ENCODE measurements at regions not wholly inside any gene's neighbourhood (a gene's known extent, or its start where the extent isn't known, plus 50 kb on each side); places are given as distances from the start of the nearest gene placed in this dataset.

- Histone ChIP-seq H3K27ac (ENCODE audit: low read depth, low read length) (no peak overlapping the region), H3K27me3 (ENCODE audit: insufficient read depth, low read length) (no peaks in the 10 kb centered on the region), H2AFZ (ENCODE audit: low read length) (no peak overlapping the region), H3K4me3 (ENCODE audit: insufficient read depth, low read length) (no peak overlapping the region), H4K20me1 (ENCODE audit: insufficient read depth, low read length) (no peaks in the 10 kb centered on the region), H3K4me1 (ENCODE audit: insufficient read depth, low read length) (no peaks in the 10 kb centered on the region), H3K4me2 (ENCODE audit: insufficient read depth, low read length) (no peak overlapping the region), H3K79me2 (ENCODE audit: insufficient read depth, low read length) (no peaks in the 10 kb centered on the region), H3K36me3 (ENCODE audit: insufficient read depth, low read length) (no peaks in the 10 kb centered on the region), H3K9me3 (ENCODE audit: low read depth, low read length) (no peaks in the 10 kb centered on the region)
- no peak for DNase-seq (ENCODE audit: insufficient read length, low spot score, missing footprints)
- no peak for TF ChIP-seq CTCF (IDR thresholded peaks at IDR 0.05; ENCODE audit: extremely low read depth, low read depth, low read length)
Observed at GRCh38 chr10:118220346-118220850, 121.7 kb downstream of the FAM204A start.

- H3K27ac ChIP-seq (ENCODE audit: low read depth, low read length), result no peak overlapping the region
- H3K4me1 ChIP-seq (ENCODE audit: insufficient read depth, low read length), result no peaks in the 10 kb centered on the region
- TF ChIP-seq CTCF (IDR thresholded peaks at IDR 0.05; ENCODE audit: extremely low read depth, low read depth, low read length), result no peak
- H4K20me1 ChIP-seq (ENCODE audit: insufficient read depth, low read length), result no peaks in the 10 kb centered on the region
- no peak overlapping the region for H2AFZ ChIP-seq (ENCODE audit: low read length)
- H3K36me3 ChIP-seq (ENCODE audit: insufficient read depth, low read length), result no peaks in the 10 kb centered on the region
- no peak overlapping the region for H3K4me3 ChIP-seq (ENCODE audit: insufficient read depth, low read length)
- H3K4me2 ChIP-seq (ENCODE audit: insufficient read depth, low read length), result no peak overlapping the region
- DNase-seq (ENCODE audit: insufficient read length, low spot score, missing footprints), result no peak
- no peaks in the 10 kb centered on the region for H3K79me2 ChIP-seq (ENCODE audit: insufficient read depth, low read length)
- H3K9me3 ChIP-seq (ENCODE audit: low read depth, low read length), result no peaks in the 10 kb centered on the region
- H3K27me3 ChIP-seq (ENCODE audit: insufficient read depth, low read length), result no peaks in the 10 kb centered on the region
Observed at GRCh38 chr10:118218562-118218961, 123.6 kb downstream of the FAM204A start.

- Histone ChIP-seq H3K36me3 (ENCODE audit: insufficient read depth, low read length) (no peaks in the 10 kb centered on the region), H3K9me3 (ENCODE audit: low read depth, low read length) (no peaks in the 10 kb centered on the region), H2AFZ (ENCODE audit: low read length) (no peak overlapping the region), H3K79me2 (ENCODE audit: insufficient read depth, low read length) (no peaks in the 10 kb centered on the region), H3K27ac (ENCODE audit: low read depth, low read length) (no peak overlapping the region), H3K27me3 (ENCODE audit: insufficient read depth, low read length) (no peaks in the 10 kb centered on the region), H3K4me3 (ENCODE audit: insufficient read depth, low read length) (no peak overlapping the region), H3K4me2 (ENCODE audit: insufficient read depth, low read length) (no peak overlapping the region), H3K4me1 (ENCODE audit: insufficient read depth, low read length) (no peaks in the 10 kb centered on the region), H4K20me1 (ENCODE audit: insufficient read depth, low read length) (no peaks in the 10 kb centered on the region)
- TF ChIP-seq CTCF (IDR thresholded peaks at IDR 0.05; ENCODE audit: extremely low read depth, low read depth, low read length), result no peak
- DNase-seq (ENCODE audit: insufficient read length, low spot score, missing footprints), result no peak
Observed at GRCh38 chr10:118216571-118217170, 125.5 kb downstream of the FAM204A start.

- no peaks in the 10 kb centered on the region for H4K20me1 ChIP-seq (ENCODE audit: insufficient read depth, low read length)
- H3K4me2 ChIP-seq (ENCODE audit: insufficient read depth, low read length), result no peak overlapping the region
- no peaks in the 10 kb centered on the region for H3K79me2 ChIP-seq (ENCODE audit: insufficient read depth, low read length)
- DNase-seq (ENCODE audit: insufficient read length, low spot score, missing footprints), result no peak
- H3K9me3 ChIP-seq (ENCODE audit: low read depth, low read length), result no peaks in the 10 kb centered on the region
- no peaks in the 10 kb centered on the region for H3K27me3 ChIP-seq (ENCODE audit: insufficient read depth, low read length)
- no peak overlapping the region for H3K27ac ChIP-seq (ENCODE audit: low read depth, low read length)
- TF ChIP-seq CTCF (IDR thresholded peaks at IDR 0.05; ENCODE audit: extremely low read depth, low read depth, low read length), result no peak
- no peaks in the 10 kb centered on the region for H3K36me3 ChIP-seq (ENCODE audit: insufficient read depth, low read length)
- no peak overlapping the region for H3K4me3 ChIP-seq (ENCODE audit: insufficient read depth, low read length)
- H2AFZ ChIP-seq (ENCODE audit: low read length), result no peak overlapping the region
- H3K4me1 ChIP-seq (ENCODE audit: insufficient read depth, low read length), result no peaks in the 10 kb centered on the region
Observed at GRCh38 chr10:118216020-118216419, 126.1 kb downstream of the FAM204A start.

Measured in osteoblast (primary cell).